Mucosa of stomach (tissue), 1 donor: ENCODE measurements at regions not wholly inside any gene's neighbourhood (a gene's known extent, or its start where the extent isn't known, plus 50 kb on each side); places are given as distances from the start of the nearest gene placed in this dataset.

Source experiments
- H3K27me3 ChIP-seq: one replicate; pipeline ENCODE4 v1.7.0; 2013; ENCODE audit warnings: mild to moderate bottlenecking, low read length; ENCODE audit not compliant: control insufficient read depth, insufficient read depth
- H3K36me3 ChIP-seq: one replicate; pipeline ENCODE4 v1.7.0; 2013; ENCODE audit warnings: low read length; ENCODE audit not compliant: control insufficient read depth, insufficient read depth
- H3K4me1 ChIP-seq: one replicate; pipeline ENCODE4 v1.7.0; 2013; ENCODE audit warnings: mild to moderate bottlenecking, low read length; ENCODE audit not compliant: control insufficient read depth, insufficient read depth
- H3K4me3 ChIP-seq: one replicate; pipeline ENCODE4 v1.7.0; 2013; ENCODE audit warnings: low read length
- H3K9ac ChIP-seq: one replicate; pipeline ENCODE4 v1.7.0; 2013; ENCODE audit warnings: mild to moderate bottlenecking, low read length, moderate library complexity
- H3K9me3 ChIP-seq: one replicate; pipeline ENCODE4 v1.7.0; 2013; ENCODE audit warnings: mild to moderate bottlenecking, low read length, moderate library complexity; ENCODE audit not compliant: control insufficient read depth
- donor health status: Pancreatic carcinoma.

- Histone ChIP-seq H3K4me3 (no peak overlapping the region), H3K4me1 (peaks cover 29% of the 10 kb centered on the region), H3K9ac (peak overlapping the region; percentile 19), H3K9me3 (no peaks in the 10 kb centered on the region), H3K36me3 (no peaks in the 10 kb centered on the region), H3K27me3 (no peaks in the 10 kb centered on the region)
Measured at GRCh38 chr2:226649871-226650660, 149.6 kb downstream of the IRS1 start.

GRCh38 chr2:226649201-226649600 is 150.4 kb downstream of the IRS1 start:
- H3K4me3 ChIP-seq, result no peak overlapping the region
- no peaks in the 10 kb centered on the region for H3K9me3 ChIP-seq
- H3K4me1 ChIP-seq, result peaks cover 29% of the 10 kb centered on the region
- no peak overlapping the region for H3K9ac ChIP-seq
- H3K27me3 ChIP-seq, result no peaks in the 10 kb centered on the region
- H3K36me3 ChIP-seq, result no peaks in the 10 kb centered on the region

GRCh38 chr2:226647621-226648518 is 151.8 kb downstream of the IRS1 start:
- peaks cover 29% of the 10 kb centered on the region for H3K4me1 ChIP-seq

GRCh38 chr2:226644399-226644865 is 155.2 kb downstream of the IRS1 start:
- H3K9me3 ChIP-seq, result no peaks in the 10 kb centered on the region
- no peak overlapping the region for H3K9ac ChIP-seq
- no peak overlapping the region for H3K4me3 ChIP-seq
- H3K27me3 ChIP-seq, result no peaks in the 10 kb centered on the region
- H3K4me1 ChIP-seq, result peaks cover 2% of the 10 kb centered on the region
- H3K36me3 ChIP-seq, result no peaks in the 10 kb centered on the region

More at GRCh38 chr2:226647621-226648518, 151.8 kb downstream of the IRS1 start:
- H3K9me3 ChIP-seq, result no peaks in the 10 kb centered on the region
- H3K9ac ChIP-seq, result no peak overlapping the region
- H3K36me3 ChIP-seq, result no peaks in the 10 kb centered on the region
- no peaks in the 10 kb centered on the region for H3K27me3 ChIP-seq
- no peak overlapping the region for H3K4me3 ChIP-seq

- H3K27me3 ChIP-seq, result no peaks in the 10 kb centered on the region
- no peak overlapping the region for H3K4me3 ChIP-seq
- no peak overlapping the region for H3K9ac ChIP-seq
- H3K9me3 ChIP-seq, result no peaks in the 10 kb centered on the region
- H3K4me1 ChIP-seq, result no peaks in the 10 kb centered on the region
- H3K36me3 ChIP-seq, result no peaks in the 10 kb centered on the region
Measured at GRCh38 chr2:226643946-226644282, 155.7 kb downstream of the IRS1 start.

- no peaks in the 10 kb centered on the region for H3K27me3 ChIP-seq
- H3K36me3 ChIP-seq, result no peaks in the 10 kb centered on the region
- no peak overlapping the region for H3K9ac ChIP-seq
- no peaks in the 10 kb centered on the region for H3K9me3 ChIP-seq
- no peak overlapping the region for H3K4me3 ChIP-seq
- H3K4me1 ChIP-seq, result peaks cover 5% of the 10 kb centered on the region
Measured at GRCh38 chr2:226643030-226643945, 156.3 kb downstream of the IRS1 start.

GRCh38 chr2:226641008-226641407 is 158.6 kb downstream of the IRS1 start:
- Histone ChIP-seq H3K9me3 (no peaks in the 10 kb centered on the region), H3K9ac (no peak overlapping the region), H3K36me3 (no peaks in the 10 kb centered on the region), H3K4me1 (peaks cover 6% of the 10 kb centered on the region), H3K27me3 (no peaks in the 10 kb centered on the region), H3K4me3 (no peak overlapping the region)

GRCh38 chr2:226640501-226640900 is 159.1 kb downstream of the IRS1 start:
- H3K4me3 ChIP-seq, result no peak overlapping the region
- no peaks in the 10 kb centered on the region for H3K9me3 ChIP-seq
- no peak overlapping the region for H3K9ac ChIP-seq
- H3K4me1 ChIP-seq, result peaks cover 6% of the 10 kb centered on the region
- H3K27me3 ChIP-seq, result no peaks in the 10 kb centered on the region
- H3K36me3 ChIP-seq, result no peaks in the 10 kb centered on the region

GRCh38 chr2:226639550-226639949 is 160.1 kb downstream of the IRS1 start:
- H3K9me3 ChIP-seq, result no peaks in the 10 kb centered on the region
- H3K36me3 ChIP-seq, result no peaks in the 10 kb centered on the region
- H3K4me1 ChIP-seq, result peaks cover 6% of the 10 kb centered on the region
- H3K27me3 ChIP-seq, result no peaks in the 10 kb centered on the region
- no peak overlapping the region for H3K9ac ChIP-seq
- no peak overlapping the region for H3K4me3 ChIP-seq

- H3K9me3 ChIP-seq, result no peaks in the 10 kb centered on the region
- no peaks in the 10 kb centered on the region for H3K36me3 ChIP-seq
- no peak overlapping the region for H3K9ac ChIP-seq
- H3K4me1 ChIP-seq, result peaks cover 6% of the 10 kb centered on the region
- H3K4me3 ChIP-seq, result no peak overlapping the region
- H3K27me3 ChIP-seq, result no peaks in the 10 kb centered on the region
Measured at GRCh38 chr2:226638576-226638975, 161.0 kb downstream of the IRS1 start.

GRCh38 chr2:226637383-226637782 is 162.2 kb downstream of the IRS1 start:
- Histone ChIP-seq H3K27me3 (no peaks in the 10 kb centered on the region), H3K9ac (no peak overlapping the region), H3K36me3 (no peaks in the 10 kb centered on the region), H3K4me1 (peaks cover 6% of the 10 kb centered on the region), H3K9me3 (no peaks in the 10 kb centered on the region), H3K4me3 (no peak overlapping the region)
